Astrocyte (in vitro differentiated cells and primary cell): ENCODE measurements at regions not wholly inside any gene's neighbourhood (a gene's known extent, or its start where the extent isn't known, plus 50 kb on each side); places are given as distances from the start of the nearest gene placed in this dataset.

Experiments used
- CTCF ChIP-seq: IDR thresholded peaks from 2 replicates; pipeline ENCODE4 v1.5.1; 2011; ENCODE audit warnings: low read depth, mild to moderate bottlenecking, inconsistent platforms, low read length, moderate library complexity; ENCODE audit not compliant: insufficient read depth
- EZH2 ChIP-seq: IDR thresholded peaks from 2 replicates; pipeline ENCODE4 v1.6.1; 2012; ENCODE audit warnings: mild to moderate bottlenecking, low read length, inconsistent platforms; ENCODE audit not compliant: insufficient read depth

GRCh38 chr4:129248621-129249020, 152.7 kb downstream of the C4orf33 start:
- no peak for TF ChIP-seq CTCF
- no peak for TF ChIP-seq EZH2
